ENCODE measurements at regions not wholly inside any gene's neighbourhood (a gene's known extent, or its start where the extent isn't known, plus 50 kb on each side); places are given as distances from the start of the nearest gene placed in this dataset.

GRCh38 chr14:29092121-29092520, 325.5 kb downstream of the FOXG1 start:
- H2AFZ ChIP-seq (ENCODE audit: low read length): no peak overlapping the region
- no CpG with 5 or more reads among the region's 4 CpGs for WGBS (ENCODE audit: extremely low coverage, insufficient read length, low lambda C conversion rate)

More at GRCh38 chr14:29092121-29092520, 325.5 kb downstream of the FOXG1 start:
- no peak for TF ChIP-seq CTCF (conservative IDR thresholded peaks at IDR 0.05)
- no peak overlapping the region for H3K4me2 ChIP-seq (ENCODE audit: insufficient read depth, insufficient read length, low read length)
- H3K14ac ChIP-seq (ENCODE audit: insufficient read depth, low read length): no peak overlapping the region
- no peaks in the 10 kb centered on the region for H3K4me1 Mint-ChIP-seq
- H4K91ac ChIP-seq (ENCODE audit: insufficient read length, low read depth, low read length): no peak overlapping the region
- H3T11ph ChIP-seq (ENCODE audit: low read length): no peak overlapping the region
- no peak overlapping the region for H2BK12ac ChIP-seq (ENCODE audit: insufficient read length, low read depth, low read length)
- H2BK120ac ChIP-seq (ENCODE audit: low read depth, low read length, poor library complexity, severe bottlenecking): no peak overlapping the region
- no peak for DNase-seq
- H3K18ac ChIP-seq (ENCODE audit: insufficient read length, low read depth, low read length): no peak overlapping the region
- H3K27ac Mint-ChIP-seq: no peak overlapping the region
- H3K27me3 ChIP-seq (ENCODE audit: insufficient read depth, low read length): no peaks in the 10 kb centered on the region
- no peak overlapping the region for H3K56ac ChIP-seq (ENCODE audit: insufficient read length, low read depth, low read length)
- H3K79me2 ChIP-seq (ENCODE audit: insufficient read depth, low read length): no peaks in the 10 kb centered on the region
- no peak overlapping the region for H2BK20ac ChIP-seq (ENCODE audit: low read depth, low read length, poor library complexity, severe bottlenecking)
- no peak overlapping the region for H2AK5ac ChIP-seq (ENCODE audit: insufficient read length, low read length)
- no peaks in the 10 kb centered on the region for H3K9me3 ChIP-seq (ENCODE audit: control insufficient read depth, low read depth, low read length)
- H3K27me3 Mint-ChIP-seq (ENCODE audit: low read depth): peaks cover 3% of the 10 kb centered on the region
- H3K23ac ChIP-seq (ENCODE audit: insufficient read length, low read depth, low read length): no peak overlapping the region
- no peak overlapping the region for H3K27ac ChIP-seq (ENCODE audit: insufficient read length, low read depth, low read length)
- H3K23me2 ChIP-seq (ENCODE audit: insufficient read length, low read depth, low read length, poor library complexity, severe bottlenecking): no peaks in the 10 kb centered on the region
- H3K4me1 ChIP-seq (ENCODE audit: insufficient read depth, low read length): no peaks in the 10 kb centered on the region
- no peaks in the 10 kb centered on the region for H4K20me1 ChIP-seq (ENCODE audit: control insufficient read depth, insufficient read depth, insufficient read length)
- H4K5ac ChIP-seq (ENCODE audit: insufficient read length, low read depth, low read length): no peak overlapping the region
- no peaks in the 10 kb centered on the region for H3K79me1 ChIP-seq (ENCODE audit: insufficient read depth, low read depth, low read length, poor library complexity, severe bottlenecking)
- peaks cover 0 to 12% (median 0%) of the 10 kb centered on the region in 3 experiments; a peak in 2 of 7 replicates for H3K36me3 Mint-ChIP-seq (ENCODE audit: insufficient read depth in 1 of 3, low read depth in 3 of 3)
- no peak overlapping the region for H4K8ac ChIP-seq (replicated peaks; ENCODE audit: insufficient read length, low read depth, low read length)
- no peak overlapping the region for H3K4ac ChIP-seq (ENCODE audit: low read depth, low read length)
- H3K9me3 Mint-ChIP-seq: no peaks in the 10 kb centered on the region; a peak in 1 of 5 replicates
- H2BK5ac ChIP-seq (ENCODE audit: insufficient read length, low read length): no peak overlapping the region
- H3K4me3 Mint-ChIP-seq: no peak overlapping the region
- H2BK15ac ChIP-seq (ENCODE audit: low read depth, low read length): no peak overlapping the region
- no peak overlapping the region for H3K9ac ChIP-seq (ENCODE audit: extremely low read depth, insufficient read length, low read length)

Data from H9 (cell line).